ENCODE measurements at regions not wholly inside any gene's neighbourhood (a gene's known extent, or its start where the extent isn't known, plus 50 kb on each side); places are given as distances from the start of the nearest gene placed in this dataset.

DNA sequence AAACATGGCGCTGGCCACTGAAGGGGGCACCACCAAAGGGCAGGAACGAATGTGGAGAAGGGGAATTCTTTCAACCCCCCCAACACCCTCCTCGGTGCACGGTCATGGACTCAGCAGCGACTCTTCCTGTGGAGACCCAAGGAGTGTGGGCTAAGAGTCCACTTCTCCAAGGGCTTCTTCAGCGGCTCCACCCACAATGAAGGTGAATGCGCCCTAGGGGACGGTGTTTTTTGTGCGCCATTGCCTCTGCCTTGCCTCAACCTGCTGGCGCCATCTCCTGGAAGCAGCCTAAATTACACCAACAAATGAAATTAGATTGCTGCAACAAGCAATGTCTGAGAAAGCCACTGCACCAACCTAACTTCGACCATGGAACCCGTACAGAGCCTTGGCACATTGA lies 169.2 kb upstream of the MAGEB18 start:
- in situ Hi-C loops (cut with HindIII; ENCODE audit: low sequenced_read_pairs): no loop called here
- no peak for DNase-seq (ENCODE audit: low spot score)

DNA sequence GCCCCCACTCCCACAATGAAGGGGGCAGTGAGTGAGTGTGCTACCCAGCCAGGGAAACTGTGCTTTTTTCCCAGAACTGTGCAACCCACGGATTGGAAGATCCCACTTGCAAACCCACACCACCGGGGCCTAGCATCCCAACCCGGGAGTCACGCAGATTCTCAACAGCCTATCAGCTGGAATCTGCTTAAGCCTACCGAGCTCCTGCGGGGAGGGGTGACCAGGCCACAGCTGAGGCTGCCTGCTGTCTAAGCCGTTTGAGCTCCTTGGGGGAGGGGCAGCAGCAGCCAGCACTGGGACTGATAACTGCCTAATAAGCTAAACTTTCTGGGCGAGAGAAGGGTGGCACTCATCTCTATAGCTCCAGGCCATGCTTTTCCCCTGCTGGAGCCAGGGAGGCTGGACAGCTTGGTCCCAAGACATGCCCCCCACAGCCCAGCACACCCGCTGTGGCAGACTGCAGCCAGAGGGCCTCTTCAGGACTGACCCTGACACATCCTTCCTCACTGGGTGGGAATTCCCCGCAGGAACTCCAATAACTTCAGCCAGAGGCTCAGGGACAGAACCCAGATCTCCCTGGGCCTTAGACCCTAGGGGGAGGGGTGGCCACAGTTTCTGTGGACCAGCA lies 161.3 kb upstream of the MAGEB18 start:
- in situ Hi-C loops (cut with HindIII; ENCODE audit: low sequenced_read_pairs): no loop called here

DNA sequence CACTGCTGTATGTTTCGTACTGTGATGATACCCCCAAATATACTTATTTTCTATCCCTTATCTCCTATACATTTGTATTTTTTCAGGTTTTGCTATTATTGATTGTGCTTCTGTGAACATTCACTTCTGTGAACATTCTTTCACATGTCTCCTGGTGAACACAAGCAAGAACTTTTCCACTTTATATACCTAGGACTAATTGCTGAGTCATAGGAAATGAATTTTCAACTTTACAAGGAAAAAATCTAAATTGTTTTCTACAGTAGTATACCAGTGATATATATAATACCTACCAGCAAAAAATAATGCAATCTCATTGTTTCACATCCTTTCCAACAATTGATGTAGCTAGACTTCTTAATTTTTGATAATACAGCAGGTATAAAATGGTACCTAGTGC lies 139.5 kb upstream of the MAGEB18 start:
- DNase-seq (ENCODE audit: low spot score): no peak
- in situ Hi-C loops (cut with HindIII; ENCODE audit: low sequenced_read_pairs): no loop called here

More for the DNA sequence above, 161.3 kb upstream of the MAGEB18 start:
- no peak for DNase-seq (ENCODE audit: low spot score)

GRCh38 chrX:26007462-26007861 lies 130.7 kb upstream of the MAGEB18 start:
- in situ Hi-C loops (cut with HindIII; ENCODE audit: low sequenced_read_pairs): no loop called here
- DNase-seq (ENCODE audit: low spot score): no peak

- DNase-seq (ENCODE audit: low spot score): no peak
- in situ Hi-C loops (cut with HindIII; ENCODE audit: low sequenced_read_pairs): no loop called here
Measured at GRCh38 chrX:26008042-26008441, 130.1 kb upstream of the MAGEB18 start.

- no peak for DNase-seq (ENCODE audit: low spot score)
- in situ Hi-C loops (cut with HindIII; ENCODE audit: low sequenced_read_pairs): no loop called here
Measured at GRCh38 chrX:26008691-26009090, 129.5 kb upstream of the MAGEB18 start.

GRCh38 chrX:26019386-26019785 lies 118.8 kb upstream of the MAGEB18 start:
- DNase-seq (ENCODE audit: low spot score): no peak
- in situ Hi-C loops (cut with HindIII; ENCODE audit: low sequenced_read_pairs): no loop called here

GRCh38 chrX:26026179-26026578 lies 112.0 kb upstream of the MAGEB18 start:
- in situ Hi-C loops (cut with HindIII; ENCODE audit: low sequenced_read_pairs): no loop called here
- DNase-seq (ENCODE audit: low spot score): no peak

DNA sequence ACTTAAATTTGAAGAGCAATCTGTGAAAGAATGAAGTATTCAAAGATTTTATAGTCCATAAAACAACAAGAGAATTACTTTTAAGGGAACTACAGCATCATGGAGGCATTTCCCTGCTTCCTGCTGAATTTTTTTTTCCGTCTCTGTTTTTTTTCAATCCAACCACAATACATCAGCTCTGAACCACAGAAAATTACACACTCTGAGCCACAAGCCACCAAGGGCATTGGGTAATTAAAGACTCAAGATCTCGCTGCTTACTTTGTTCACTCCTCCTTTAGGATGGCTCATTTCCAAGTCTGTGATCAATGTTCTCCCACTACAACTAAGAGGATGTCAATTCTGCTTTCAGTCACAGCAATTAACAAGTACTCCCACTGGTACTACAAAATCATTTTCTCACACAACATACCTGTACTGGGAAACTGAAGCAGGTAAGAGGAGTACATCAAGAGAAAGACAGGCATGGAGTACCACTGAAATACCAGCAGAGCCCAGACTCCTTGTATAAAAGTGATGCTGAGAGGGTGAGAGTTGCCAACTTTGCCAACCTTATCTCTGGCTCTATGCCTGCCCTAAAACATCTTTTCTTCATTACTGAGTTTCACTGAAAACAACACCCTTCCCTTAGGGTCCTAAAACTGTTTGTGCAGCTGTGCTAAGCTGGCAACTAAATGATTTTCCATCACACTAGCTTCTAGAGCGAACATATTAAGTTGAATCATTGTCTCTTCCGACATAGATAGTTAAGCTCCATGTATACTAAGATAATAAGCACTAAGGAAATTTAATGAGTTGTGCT lies 105.8 kb upstream of the MAGEB18 start:
- no peak for DNase-seq (ENCODE audit: low spot score)
- in situ Hi-C loops (cut with HindIII; ENCODE audit: low sequenced_read_pairs): no loop called here

GRCh38 chrX:26037367-26037766 lies 100.8 kb upstream of the MAGEB18 start:
- DNase-seq (ENCODE audit: low spot score): no peak
- in situ Hi-C loops (cut with HindIII; ENCODE audit: low sequenced_read_pairs): no loop called here

DNA sequence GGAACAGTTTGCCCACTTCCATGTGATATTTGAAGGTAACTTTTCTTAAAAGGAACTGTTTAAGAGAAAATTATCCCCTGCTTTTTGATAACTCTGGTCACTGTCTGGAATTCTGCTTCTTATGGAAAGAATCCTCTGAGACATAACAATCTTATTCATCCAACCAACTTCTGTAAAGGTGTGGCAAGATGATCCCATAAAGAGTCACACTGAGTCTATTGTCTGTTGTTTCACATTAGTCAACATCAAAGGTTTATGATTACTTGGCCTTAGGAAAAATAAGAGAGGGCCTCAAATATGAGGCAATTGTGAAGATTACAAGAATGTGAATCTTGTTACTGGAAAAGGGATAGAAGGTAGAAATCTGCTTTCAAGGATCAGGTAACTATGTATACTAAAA lies 88.0 kb upstream of the MAGEB18 start:
- in situ Hi-C loops (cut with HindIII; ENCODE audit: low sequenced_read_pairs): no loop called here

DNA sequence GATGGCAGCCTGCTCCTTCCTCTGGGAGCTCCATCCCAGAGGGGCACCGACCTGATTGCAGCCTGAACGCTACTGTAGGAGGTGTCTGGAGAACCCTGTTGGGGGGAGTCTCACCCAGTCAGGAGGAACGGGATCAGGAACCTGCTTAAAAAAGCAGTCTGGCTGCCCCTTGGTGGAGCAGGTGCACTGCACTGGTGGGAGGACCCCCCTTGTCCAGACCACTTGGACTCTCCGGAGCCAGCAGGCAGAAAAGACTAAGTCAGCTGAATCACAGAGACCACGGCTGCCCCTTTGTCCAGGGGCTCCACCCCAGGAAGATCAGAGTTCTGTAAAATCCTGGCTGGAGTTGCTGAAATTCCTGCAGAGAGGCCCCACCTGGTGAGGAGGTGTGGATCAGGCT lies 67.3 kb upstream of the MAGEB18 start:
- DNase-seq (ENCODE audit: low spot score): no peak
- in situ Hi-C loops (cut with HindIII; ENCODE audit: low sequenced_read_pairs): no loop called here

More for the DNA sequence above, 88.0 kb upstream of the MAGEB18 start:
- no peak for DNase-seq (ENCODE audit: low spot score)

DNA sequence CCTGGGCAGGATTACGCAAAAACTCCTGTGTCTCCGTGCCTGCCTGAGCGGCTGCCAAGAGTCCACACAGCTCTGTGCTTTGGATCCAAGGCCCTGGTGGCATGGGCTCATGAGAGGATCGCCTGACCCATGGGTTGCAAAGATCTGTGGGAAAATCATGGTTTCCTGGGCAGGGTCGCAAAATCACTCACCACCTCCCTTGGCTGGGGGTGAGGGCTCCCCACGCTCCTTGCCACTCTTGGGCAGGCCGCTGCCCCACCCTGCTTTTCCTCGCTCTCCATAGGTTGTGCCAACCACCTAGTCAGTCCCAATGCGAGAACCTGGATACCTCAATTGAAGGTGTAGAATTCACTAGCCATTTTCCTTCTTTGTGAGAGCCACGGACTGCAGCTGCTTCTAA lies 66.5 kb upstream of the MAGEB18 start:
- in situ Hi-C loops (cut with HindIII; ENCODE audit: low sequenced_read_pairs): no loop called here
- no peak for DNase-seq (ENCODE audit: low spot score)

GRCh38 chrX:26083093-26083492 lies 55.0 kb upstream of the MAGEB18 start:
- in situ Hi-C loops (cut with HindIII; ENCODE audit: low sequenced_read_pairs): no loop called here
- DNase-seq (ENCODE audit: low spot score): no peak

Measured in G401 (cell line).